GM18499 (cell line): ENCODE measurements at regions not wholly inside any gene's neighbourhood (a gene's known extent, or its start where the extent isn't known, plus 50 kb on each side); places are given as distances from the start of the nearest gene placed in this dataset.

Experiments used
- ATAC-seq: cut with Tn5 transposase; IDR thresholded peaks from one replicate; pipeline ENCODE4 v1.9.1; 2021; ENCODE audit warnings: moderate number of reproducible peaks; ENCODE audit not compliant: insufficient read depth, unreplicated experiment

DNA sequence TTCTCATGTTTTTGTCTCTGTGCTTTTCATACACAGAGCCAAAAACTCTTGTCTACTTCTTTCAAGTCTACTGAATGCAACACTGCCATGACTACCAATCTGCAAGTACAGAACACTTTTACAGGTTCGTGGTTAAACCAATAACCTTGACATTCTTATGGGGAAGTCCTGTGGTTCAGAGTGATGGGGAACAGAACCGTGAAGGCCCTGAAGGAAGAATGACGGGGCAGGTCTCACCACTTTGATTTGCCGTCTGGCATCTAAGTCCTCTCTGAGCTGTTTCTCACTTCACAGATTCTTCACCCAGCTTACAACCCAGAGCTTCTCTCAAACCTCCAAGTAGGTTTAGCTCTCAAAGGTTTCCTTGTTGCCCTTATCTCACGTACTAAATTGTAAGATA is 117.5 kb upstream of the SNTG2 start:
- peak; percentile 75 for ATAC-seq

DNA sequence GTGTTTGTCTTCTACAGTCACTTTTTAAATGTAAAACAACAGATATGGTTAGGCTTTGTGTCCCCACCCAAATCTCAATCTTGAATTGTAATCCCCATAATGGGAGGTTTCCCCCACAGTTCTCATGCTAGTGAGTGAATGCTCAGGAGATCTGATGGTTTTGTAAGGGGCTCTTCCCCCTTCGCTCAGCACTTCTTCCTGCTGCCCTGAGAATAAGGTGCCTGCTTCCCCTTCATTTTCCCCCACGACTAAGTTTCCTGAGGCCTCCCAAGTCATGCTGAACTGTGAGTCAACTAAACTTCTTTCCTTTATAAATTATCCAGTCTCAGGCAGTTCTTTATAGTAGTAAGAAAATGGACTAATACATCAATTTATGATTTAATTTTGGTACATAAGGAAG is 118.0 kb upstream of the SNTG2 start:
- ATAC-seq = no peak

DNA sequence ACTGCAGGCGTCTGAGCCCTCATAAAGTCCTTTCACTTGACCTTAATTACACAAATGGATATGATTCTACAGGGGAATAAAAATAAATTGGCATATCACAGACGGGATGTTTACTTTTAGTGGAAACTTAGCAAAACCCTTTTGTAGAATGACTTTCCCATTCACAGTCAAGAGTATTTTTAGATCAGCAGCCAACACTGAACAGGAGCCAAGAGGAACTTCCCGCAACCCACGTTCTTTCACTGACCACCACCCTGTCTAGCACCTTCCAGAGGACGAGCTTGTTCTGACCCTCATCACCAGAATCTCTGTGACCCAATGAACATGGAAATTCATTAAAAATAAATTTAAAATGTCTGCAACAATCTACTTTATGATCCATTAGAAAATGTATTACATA is 119.0 kb upstream of the SNTG2 start:
- ATAC-seq = no peak

DNA sequence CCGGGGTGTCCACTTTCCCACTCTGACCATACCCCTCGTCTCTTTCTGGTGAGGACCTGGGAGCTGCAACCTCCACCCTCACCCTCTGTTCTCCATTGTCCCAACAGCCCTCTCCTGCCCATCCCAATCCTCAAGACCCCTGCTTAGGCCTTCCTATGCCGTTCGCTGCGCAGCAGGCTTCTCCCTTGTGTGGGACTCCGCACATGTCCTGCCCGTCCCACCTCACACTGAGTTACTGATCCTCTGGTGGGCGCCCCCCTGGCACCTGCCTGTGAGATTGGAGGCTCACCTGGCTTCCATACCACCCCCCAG is 119.5 kb upstream of the SNTG2 start:
- no peak for ATAC-seq

DNA sequence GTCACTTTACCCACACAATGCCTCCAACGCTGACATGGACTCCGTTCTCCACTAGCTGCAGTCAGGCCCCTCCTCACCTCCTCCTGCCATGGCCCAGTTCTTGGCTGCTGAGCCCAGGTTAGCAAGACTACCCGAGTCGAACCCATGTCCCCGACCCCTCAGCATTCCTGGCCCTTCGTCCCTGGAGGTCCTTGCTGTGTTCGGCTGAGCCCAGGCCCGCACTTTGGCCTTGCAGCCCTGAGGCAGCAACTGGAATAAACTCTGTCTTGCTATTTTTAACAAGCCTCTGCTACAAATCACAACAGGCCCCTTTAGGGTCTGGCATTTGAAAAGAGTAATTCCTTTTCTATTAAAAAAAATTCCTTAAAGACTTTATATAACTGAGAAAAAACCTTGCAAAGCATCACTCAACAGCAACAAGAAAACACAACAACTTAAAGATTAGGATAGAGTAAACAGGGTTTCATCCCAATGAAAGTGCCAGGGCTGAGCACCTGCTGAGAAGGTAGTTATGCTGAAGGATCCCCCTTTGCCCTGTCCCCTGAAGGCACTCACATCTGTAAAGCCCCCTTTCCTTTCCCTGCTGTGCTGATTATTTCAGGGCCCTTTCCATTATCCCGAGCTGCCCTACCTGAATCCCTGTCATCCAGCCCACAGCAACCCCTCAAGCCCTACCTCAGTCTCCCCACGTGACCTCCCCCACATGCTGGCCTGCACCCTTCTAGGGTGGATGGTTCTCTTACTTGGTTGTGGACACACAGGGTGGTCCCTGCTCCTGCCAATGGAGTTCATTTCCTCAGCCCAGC is 120.0 kb upstream of the SNTG2 start:
- no peak for ATAC-seq

DNA sequence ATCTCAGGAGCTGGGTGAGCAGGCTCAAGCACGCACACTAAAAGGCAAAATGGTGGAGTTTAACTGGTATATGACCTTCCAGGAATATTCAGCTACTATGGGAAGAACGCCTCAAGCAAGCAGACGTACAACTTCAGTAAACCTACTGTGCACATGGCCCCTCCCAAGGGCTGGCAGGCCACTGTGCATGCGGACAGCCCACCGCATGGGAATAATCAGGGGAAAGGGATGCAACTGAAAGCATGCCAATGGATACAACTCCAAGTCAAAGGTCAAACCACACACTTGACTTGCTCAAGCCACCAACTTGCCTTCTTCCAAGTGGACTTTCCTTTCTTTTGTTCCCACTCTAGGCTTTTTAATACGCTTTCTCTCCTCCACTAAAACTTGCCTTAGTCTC is 121.6 kb upstream of the SNTG2 start:
- no peak for ATAC-seq

DNA sequence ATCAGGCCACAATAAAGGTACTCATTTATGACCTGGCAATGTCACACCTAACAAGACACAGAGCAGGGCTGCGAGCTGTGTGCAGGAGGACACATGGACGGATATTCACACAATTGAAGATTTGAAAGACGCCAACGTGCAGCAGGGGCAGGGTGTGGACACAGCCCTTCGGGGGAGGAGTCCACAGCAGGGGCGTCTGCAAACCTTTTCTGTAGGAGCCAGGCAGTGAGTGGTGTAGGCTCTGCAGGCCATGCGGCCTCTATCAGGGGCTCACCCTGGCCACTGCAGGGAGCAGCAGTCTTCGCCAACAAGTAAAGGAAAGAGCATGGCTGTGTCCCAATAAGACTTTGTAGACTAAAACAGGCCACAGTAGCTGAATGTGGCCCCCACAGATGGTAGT is 125.7 kb upstream of the SNTG2 start:
- ATAC-seq = no peak

DNA sequence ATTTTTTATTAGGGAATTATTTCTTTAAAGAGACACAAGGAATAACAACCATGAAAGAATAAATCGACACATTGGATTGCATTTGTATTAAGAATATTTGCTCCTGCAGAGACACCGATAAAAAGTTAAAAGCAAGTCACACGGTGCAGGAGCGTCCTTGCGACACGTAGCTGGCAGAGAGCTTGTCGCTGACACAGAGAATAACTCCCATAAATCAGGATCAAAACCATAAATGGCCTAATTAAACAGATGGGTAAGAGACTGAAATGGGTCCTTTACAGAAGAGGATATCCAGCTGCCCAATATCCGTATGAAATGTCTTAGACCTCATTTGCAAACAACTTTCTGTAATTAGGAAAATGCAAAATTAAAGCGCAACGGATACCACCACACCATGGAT is 126.1 kb upstream of the SNTG2 start:
- no peak for ATAC-seq

DNA sequence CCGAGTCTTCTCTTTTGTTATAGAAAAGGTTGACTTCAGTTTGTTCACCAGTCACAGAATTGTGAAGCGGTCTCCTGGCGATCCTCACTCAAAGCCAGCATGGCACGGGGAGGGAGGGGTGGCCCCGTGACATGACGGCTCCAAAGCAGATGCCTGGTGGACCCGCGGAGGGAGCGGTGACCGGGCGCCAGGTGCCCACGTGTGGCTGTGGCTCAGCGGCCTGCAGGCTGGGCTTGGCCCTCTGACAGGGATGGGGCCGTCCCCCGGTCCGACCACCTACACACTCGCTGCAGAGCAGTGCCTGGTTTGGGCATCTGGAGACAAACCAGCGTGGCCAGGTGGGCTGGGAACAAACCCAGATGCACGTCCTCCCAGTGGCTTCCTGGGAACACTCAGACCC is 129.1 kb upstream of the SNTG2 start:
- no peak for ATAC-seq

DNA sequence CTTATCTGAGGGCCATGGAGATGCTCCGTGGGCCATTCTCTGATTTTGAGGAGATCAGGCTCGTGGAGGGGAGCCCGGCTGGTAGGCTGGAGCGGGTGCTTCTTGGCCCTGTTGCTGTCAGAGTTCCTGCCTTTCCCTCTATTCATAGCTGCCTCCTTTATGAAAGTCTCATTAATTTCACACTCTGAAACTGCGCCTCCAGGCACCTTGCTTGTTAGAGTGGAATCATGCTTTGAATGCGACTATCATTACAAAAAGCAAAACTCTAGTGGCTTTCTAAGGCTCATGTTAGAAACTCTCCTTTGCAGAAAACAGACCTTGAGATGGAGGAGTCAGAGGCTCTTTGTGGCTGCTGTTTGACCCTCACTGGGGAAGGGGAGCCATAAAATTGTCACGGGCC is 131.0 kb upstream of the SNTG2 start:
- no peak for ATAC-seq

DNA sequence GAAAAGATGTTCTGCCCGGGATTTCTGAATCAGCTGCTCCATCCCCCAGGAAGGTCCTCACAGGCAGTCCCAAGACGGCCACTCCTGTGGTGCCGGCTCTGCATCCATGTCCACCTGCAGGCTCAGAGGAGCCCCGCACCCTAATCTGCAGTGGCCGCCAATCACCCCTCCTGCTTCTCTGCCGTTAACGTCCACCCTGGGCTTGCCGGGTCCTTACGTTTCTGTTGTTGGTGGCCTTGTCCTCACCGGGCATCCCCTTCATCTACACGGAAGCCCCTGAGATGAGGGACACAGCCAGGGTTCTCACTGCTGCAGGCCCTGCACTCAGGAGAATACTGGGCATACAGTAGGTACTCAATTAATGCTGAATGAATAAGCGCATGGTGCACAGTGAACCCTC is 131.5 kb upstream of the SNTG2 start:
- ATAC-seq = no peak

DNA sequence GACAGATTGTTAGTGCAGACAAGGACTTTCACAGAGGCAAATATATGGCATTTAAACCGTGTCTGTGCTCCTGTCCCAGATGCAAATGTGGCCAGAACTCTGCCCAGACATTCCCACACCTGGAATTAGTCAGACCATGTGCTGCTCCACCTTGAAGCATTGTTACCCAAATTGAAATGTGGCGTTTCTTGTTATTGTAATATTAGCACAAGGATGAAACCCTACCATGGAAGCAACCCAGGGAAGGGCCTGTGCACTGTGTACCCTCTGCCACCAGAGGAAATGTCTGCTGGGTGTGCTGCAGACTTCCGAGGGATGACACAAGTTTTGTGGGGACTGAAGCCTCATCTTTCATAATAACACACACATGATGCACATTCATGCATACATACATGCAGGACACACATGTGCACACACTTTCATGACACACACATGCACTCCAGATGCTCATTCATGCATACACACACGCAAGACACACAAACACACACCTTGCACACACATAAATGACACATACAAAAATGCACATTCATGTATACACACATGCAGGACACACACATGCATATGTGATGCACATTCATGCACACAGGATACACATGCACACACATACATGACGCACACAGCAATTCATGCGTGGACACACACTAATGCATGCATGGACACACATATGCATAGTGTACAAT is 133.2 kb upstream of the SNTG2 start:
- no peak for ATAC-seq

DNA sequence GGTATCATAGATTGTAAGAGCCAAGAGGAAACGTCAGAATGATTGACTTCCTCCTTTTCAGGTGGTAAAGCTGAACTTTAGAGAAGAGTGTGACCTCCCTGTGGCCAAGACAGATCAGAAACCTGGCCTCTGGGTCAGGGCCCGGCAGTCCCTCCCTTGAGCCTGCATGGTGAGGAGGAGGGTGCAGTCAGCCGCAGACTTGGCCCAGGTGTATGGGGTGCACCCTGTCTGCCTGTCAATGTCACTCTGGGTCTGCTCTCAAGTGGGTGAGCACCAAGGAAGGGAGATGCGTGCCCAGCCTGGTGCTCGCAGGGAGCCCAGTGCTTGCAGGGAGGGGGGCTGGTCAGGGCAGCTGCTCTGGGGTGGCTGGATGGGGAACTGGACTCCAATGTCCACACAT is 134.4 kb upstream of the SNTG2 start:
- no peak for ATAC-seq

DNA sequence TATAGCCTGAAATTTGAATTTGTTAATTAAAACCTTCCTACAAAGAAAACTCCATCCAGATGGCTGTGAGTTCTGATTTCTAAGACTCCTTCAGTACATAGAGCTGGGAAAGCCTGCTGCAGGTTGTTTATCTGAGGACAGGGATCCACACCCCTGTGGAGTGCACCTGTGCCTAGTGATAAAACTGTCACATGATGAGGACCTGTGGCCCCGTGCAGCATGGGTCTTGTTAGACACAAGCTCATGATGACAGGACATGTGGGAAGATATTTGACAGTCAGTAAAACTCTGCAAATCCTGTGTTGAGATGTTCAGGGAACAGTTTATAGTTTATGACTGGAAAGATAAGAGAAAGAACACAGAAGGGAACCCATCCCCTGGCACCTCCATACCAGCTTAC is 133.2 kb upstream of the TMEM18 start:
- no peak for ATAC-seq

DNA sequence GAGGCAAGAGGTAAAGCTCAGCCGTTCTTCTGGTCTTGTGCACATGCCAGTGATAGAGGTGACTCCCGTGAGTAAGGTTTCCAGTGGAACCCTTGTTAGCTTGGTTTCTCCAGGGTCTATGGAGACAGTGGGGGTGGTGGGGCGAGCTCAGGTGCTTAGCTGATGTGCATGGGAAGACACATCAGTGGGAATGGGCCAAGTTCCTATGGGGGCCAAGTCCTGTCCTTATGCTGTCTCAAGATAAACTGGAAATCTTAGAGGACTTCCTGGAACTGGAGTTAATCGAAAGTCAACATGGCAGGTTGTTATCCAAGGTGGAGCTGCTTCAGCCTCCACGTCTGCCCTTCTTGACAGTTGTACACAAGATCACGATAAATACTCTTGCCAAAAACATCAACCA is 130.1 kb upstream of the TMEM18 start:
- no peak for ATAC-seq

DNA sequence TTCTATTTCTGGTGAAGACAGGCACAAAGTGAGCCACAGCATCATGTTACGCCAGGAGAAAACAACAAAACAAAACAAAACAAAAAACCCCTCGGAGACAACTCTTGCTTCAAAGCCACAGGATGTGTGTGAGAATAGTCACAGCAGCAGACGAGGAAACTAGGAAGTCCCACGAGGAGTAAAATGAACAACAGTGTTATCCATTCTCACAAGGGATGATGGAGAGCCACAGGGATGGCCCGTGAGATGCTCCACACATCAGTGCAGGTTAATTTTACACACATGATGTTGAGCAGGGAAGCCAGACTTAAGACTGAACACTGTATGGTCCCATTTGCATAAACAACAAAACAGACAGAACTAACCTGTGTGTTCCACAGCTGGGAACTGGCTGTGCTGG is 128.5 kb upstream of the TMEM18 start:
- ATAC-seq = no peak

DNA sequence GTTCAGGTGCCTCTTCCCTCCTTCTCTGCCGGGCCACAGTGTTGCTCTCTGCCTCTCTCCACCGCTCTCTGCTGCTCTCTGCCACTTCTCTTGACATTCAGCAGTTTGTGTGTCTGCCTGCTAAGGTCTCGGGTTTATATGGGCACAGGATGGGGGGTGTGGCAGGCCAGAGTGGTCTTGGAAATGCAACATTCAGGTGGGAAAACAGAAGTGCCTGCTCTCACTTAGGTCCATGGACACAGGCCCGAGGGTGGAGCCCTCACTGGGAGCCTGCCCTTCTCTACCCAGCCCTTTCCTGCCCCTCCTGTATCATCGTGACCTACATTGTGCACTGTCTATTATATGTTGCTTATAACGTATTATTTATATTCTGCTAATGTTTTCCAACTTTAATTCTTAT is 120.8 kb upstream of the TMEM18 start:
- no peak for ATAC-seq

DNA sequence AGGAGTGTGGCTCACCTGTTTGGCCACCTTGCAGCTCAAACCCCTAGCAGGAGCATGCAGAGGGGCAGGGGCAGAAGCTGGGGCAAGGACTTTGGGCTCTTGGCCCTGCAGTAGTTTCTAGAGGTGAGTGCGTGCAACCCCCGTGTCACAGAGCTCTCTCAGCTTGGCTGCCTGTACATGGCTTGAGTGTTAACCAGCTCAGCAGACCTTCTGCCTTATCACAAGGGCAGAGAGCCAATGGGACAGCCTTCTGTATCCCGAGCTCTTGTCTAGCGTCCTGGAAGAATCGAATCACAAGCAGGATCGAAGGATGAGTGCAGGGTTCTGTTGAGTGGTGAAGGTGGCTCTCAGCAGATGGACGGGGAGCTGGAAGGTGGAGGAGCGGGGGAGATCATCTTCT is 120.3 kb upstream of the TMEM18 start:
- no peak for ATAC-seq

DNA sequence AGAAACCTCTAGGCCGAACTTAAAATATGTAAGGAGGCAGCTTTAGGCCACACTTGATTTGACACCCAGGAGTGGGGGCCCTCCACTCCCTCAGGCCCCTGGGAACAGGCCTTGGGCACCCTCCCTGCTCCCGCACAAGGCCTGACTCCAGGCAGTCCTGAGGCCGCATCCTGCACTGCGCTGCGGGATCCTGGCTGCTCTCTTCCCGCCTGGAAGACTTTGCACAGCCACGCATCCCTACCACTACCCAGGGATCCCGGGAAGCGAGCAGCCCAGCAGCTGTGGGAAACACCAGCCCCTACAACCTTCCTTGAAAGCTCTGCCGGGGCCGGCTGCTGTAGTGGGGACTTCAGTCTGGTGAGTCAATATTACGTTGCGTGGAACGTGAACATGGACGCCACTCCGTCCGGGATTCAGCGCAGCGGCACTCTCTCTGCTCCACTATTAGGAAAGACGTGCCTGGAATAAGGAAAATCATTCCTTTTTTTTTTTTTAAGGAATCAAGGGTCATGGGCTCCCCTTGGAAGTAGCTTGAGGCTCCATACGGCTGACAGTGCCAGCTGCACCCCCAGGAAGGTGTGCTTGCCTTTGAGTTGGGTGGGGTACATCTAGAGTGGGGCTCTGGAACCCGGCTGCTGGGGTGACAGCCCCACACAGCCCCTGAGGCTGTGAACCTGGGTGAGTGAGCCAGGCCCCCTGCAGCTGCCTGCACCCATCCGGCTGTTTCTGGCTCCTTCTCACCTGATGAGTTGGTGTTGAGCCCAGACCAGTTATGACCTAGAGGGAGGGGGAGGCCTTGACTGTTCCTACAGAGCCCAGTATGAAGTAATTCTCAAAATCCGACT is 119.2 kb upstream of the TMEM18 start:
- no peak for ATAC-seq

DNA sequence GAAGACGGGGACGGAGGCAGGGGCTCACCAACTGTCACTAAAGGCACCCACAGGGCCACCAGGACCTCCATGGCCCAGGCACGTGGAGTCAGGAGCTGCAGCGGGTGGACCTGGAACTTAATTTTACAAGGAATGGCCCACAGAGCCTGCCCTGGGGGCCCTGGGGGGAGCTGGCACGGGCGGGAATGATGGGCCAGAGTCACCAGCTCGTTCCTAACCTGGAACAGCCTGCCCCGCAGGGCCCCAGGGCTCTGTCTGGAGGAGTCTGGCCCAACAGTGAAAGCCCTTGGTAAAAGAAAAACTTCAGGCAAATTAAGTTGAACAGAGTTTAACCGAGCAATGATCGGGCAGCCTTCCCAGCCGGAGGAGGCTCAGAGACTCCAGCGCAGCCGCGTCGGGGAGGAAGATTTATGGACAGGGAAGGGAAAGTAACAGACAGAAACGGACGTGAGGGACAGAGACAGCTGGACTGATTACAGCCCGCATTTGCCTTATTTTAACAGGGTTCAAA is 118.4 kb upstream of the TMEM18 start:
- ATAC-seq = no peak

DNA sequence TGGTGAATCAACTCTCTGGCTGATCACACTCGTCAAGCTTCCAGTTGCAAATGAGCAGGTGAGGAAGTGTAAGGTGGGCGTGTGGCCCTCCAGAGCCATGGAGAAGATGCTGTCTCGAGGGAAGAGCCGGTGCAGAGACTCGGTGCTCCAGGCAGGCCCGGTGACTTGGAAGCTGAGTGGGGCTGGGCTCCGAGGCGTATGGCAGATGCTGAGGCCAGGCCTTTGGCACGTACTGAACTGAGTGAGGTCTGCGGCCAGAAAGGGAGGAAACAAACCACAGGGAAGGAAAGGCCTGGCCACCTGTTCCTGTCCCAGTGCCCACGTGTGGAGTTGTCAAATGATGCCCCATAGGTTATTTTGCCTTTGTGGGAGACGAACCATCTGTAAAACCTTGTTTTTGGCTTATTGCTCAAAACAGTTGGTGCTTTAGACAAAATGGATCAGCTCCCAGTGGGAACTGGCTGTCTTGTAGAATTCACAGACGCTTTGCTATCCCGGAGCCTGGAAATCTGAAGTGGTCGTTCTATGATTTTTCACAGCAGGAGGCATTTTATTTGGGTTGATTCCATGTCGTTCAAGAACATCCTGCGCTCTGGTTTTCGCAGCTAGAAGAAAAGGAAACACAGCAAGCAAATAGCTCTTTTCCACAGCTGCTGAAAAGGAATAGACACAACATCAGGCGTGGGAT is 117.5 kb upstream of the TMEM18 start:
- ATAC-seq = no peak
